H1 (cell line): ENCODE measurements at regions not wholly inside any gene's neighbourhood (a gene's known extent, or its start where the extent isn't known, plus 50 kb on each side); places are given as distances from the start of the nearest gene placed in this dataset.

Experiments
- CTCF ChIA-PET: fragments of 300-600 bp; sonication (Branson Sonifier 250); formaldehyde crosslinking; loops from one replicate; lab custom pipeline; 2021; ENCODE audit not compliant: partially characterized antibody; lab: Charles Lee
- POLR2A ChIA-PET: fragments of 300-600 bp; sonication (Branson Sonifier 250); formaldehyde crosslinking; loops from one replicate; lab custom pipeline; 2021; ENCODE audit warnings: inconsistent platforms; ENCODE audit not compliant: partially characterized antibody; lab: Charles Lee
- DNase-seq, 2 experiments: peaks; one replicate each; pipeline versions ENCODE4 v3.0.0 to v3.0.0-alpha.2; 2010 to 2022; ENCODE audit warnings: low spot score in 2 of 2, low read depth in 1 of 2, mixed read lengths in 1 of 2
- FAIRE-seq: peaks from 2 replicates; lab custom pipeline; 2011; peaks lifted over from hg19 to GRCh38; lab: Jason Lieb, UNC
- H2AFZ ChIP-seq: 2 replicates; pipeline ENCODE4 v1.8.1; 2012; ENCODE audit warnings: low read length, inconsistent platforms
- H2AK5ac ChIP-seq: 2 replicates; pipeline ENCODE4 v1.6.1; 2013; ENCODE audit warnings: low read depth, low read length
- H2BK120ac ChIP-seq: replicated peaks from 2 replicates; pipeline ENCODE3; 2013; ENCODE audit warnings: low read depth, low read length, inconsistent platforms
- H2BK12ac ChIP-seq: 2 replicates; pipeline ENCODE4 v1.6.1; 2013; ENCODE audit warnings: low read depth, low read length
- H2BK15ac ChIP-seq: 2 replicates; pipeline ENCODE4 v1.6.1; 2013; ENCODE audit warnings: low read length
- H2BK20ac ChIP-seq: 2 replicates; pipeline ENCODE4 v1.6.1; 2013; ENCODE audit warnings: low read length
- H2BK5ac ChIP-seq: 2 replicates; pipeline ENCODE4 v1.6.1; 2013; ENCODE audit warnings: low read depth, low read length
- H3K14ac ChIP-seq: 2 replicates; pipeline ENCODE4 v1.6.1; 2013; ENCODE audit warnings: inconsistent platforms; ENCODE audit not compliant: insufficient read length
- H3K18ac ChIP-seq: 2 replicates; pipeline ENCODE4 v1.6.1; 2013; ENCODE audit warnings: low read length; ENCODE audit errors: extremely low read depth
- H3K23ac ChIP-seq: 2 replicates; pipeline ENCODE4 v1.6.1; 2013; ENCODE audit warnings: inconsistent platforms; ENCODE audit not compliant: insufficient read length
- H3K23me2 ChIP-seq: 2 replicates; pipeline ENCODE4 v1.6.1; 2013; ENCODE audit warnings: low read depth, low read length
- H3K27ac ChIP-seq: 2 replicates; pipeline ENCODE4 v1.6.1; 2011; ENCODE audit warnings: low read depth, low read length, inconsistent platforms
- H3K27me3 ChIP-seq, 4 experiments: replicated peaks in 1 of 4; 1 replicate in 1 of 4; 2 replicates in 3 of 4; pipeline versions ENCODE4 v1.6.1 to v1.8.1; 2011 to 2013; ENCODE audit warnings: low read length in 3 of 4, mild to moderate bottlenecking in 3 of 4, inconsistent platforms in 2 of 4, mixed read lengths in 2 of 4, moderate library complexity in 1 of 4; ENCODE audit not compliant: control insufficient read depth in 3 of 4, insufficient read depth in 3 of 4; ENCODE audit errors: extremely low read depth in 1 of 4
- H3K36me3 ChIP-seq, 4 experiments: 2 replicates each; pipeline versions ENCODE4 v1.6.1 to v1.8.1; 2011 to 2013; ENCODE audit warnings: mild to moderate bottlenecking in 4 of 4, low read length in 3 of 4, moderate library complexity in 2 of 4, control low read depth in 1 of 4, inconsistent platforms in 1 of 4; ENCODE audit not compliant: insufficient read depth in 4 of 4, control insufficient read depth in 2 of 4
- H3K4ac ChIP-seq: replicated peaks from 2 replicates; pipeline ENCODE3; 2013; ENCODE audit warnings: low read length, low read depth, mixed read lengths, inconsistent platforms; ENCODE audit not compliant: insufficient read length
- H3K4me1 ChIP-seq, 4 experiments: replicated peaks in 1 of 4; 1 replicate in 1 of 4; 2 replicates in 3 of 4; pipeline versions ENCODE4 v1.6.1 to v1.8.1; 2011 to 2013; ENCODE audit warnings: low read length in 3 of 4, inconsistent platforms in 2 of 4, mixed read lengths in 1 of 4; ENCODE audit not compliant: insufficient read depth in 4 of 4, control insufficient read depth in 3 of 4
- H3K4me2 ChIP-seq, 2 experiments: 2 replicates each; pipeline versions ENCODE4 v1.6.1 to v1.8.1; 2011 to 2013; ENCODE audit warnings: low read depth in 2 of 2, low read length in 2 of 2, control low read depth in 1 of 2, inconsistent platforms in 1 of 2, mild to moderate bottlenecking in 1 of 2; ENCODE audit not compliant: insufficient read depth in 1 of 2
- H3K4me3 ChIP-seq, 4 experiments: fragments of 200-600, 300-600 bp in 1 of 4; sonication (generic), shearing (Covaris generic), sonication (Bioruptor Twin) in 1 of 4; 2 replicates each; pipeline versions ENCODE4 v1.5.1 to v1.8.1; 2011 to 2016; ENCODE audit warnings: low read length in 4 of 4, low read depth in 3 of 4, control low read depth in 2 of 4, inconsistent platforms in 2 of 4, mild to moderate bottlenecking in 2 of 4, mixed read lengths in 1 of 4, moderate library complexity in 1 of 4; ENCODE audit not compliant: insufficient read depth in 2 of 4; ENCODE audit errors: extremely low read depth in 1 of 4
- H3K56ac ChIP-seq: replicated peaks from 2 replicates; pipeline ENCODE3; 2013; ENCODE audit warnings: low read depth, mild to moderate bottlenecking, mixed read lengths, low read length, inconsistent platforms; ENCODE audit not compliant: insufficient read length
- H3K79me1 ChIP-seq: 2 replicates; pipeline ENCODE4 v1.6.1; 2013; ENCODE audit warnings: low read depth, low read length, control low read depth
- H3K79me2 ChIP-seq, 2 experiments: 2 replicates each; pipeline versions ENCODE4 v1.6.1 to v1.8.1; 2012 to 2013; ENCODE audit warnings: low read length in 2 of 2, mild to moderate bottlenecking in 2 of 2, inconsistent platforms in 1 of 2; ENCODE audit not compliant: insufficient read depth in 2 of 2, control insufficient read depth in 1 of 2
- H3K9ac ChIP-seq, 4 experiments: replicated peaks in 1 of 4; 1 replicate in 1 of 4; 2 replicates in 3 of 4; pipeline versions ENCODE4 v1.6.1 to v1.8.1; 2011 to 2013; ENCODE audit warnings: low read depth in 3 of 4, low read length in 3 of 4, control low read depth in 2 of 4, mild to moderate bottlenecking in 2 of 4, moderate library complexity in 2 of 4, inconsistent platforms in 1 of 4; ENCODE audit errors: extremely low read depth in 1 of 4
- H3K9me3 ChIP-seq, 2 experiments: 2 replicates each; pipeline versions ENCODE4 v1.6.1 to v1.8.1; 2012 to 2013; ENCODE audit warnings: mild to moderate bottlenecking in 2 of 2, moderate library complexity in 2 of 2, control low read depth in 1 of 2, inconsistent platforms in 1 of 2, low read depth in 1 of 2, low read length in 1 of 2, mixed read lengths in 1 of 2; ENCODE audit not compliant: insufficient read depth in 2 of 2
- H4K20me1 ChIP-seq, 2 experiments: replicated peaks in 1 of 2; 2 replicates each; pipeline versions ENCODE3 to v1.8.1; 2011 to 2013; ENCODE audit warnings: inconsistent platforms in 2 of 2, low read length in 2 of 2, mild to moderate bottlenecking in 1 of 2; ENCODE audit not compliant: insufficient read depth in 2 of 2, control insufficient read depth in 1 of 2
- H4K5ac ChIP-seq: 2 replicates; pipeline ENCODE4 v1.6.1; 2013; ENCODE audit warnings: low read length, low read depth, mixed read lengths, inconsistent platforms; ENCODE audit not compliant: insufficient read length
- H4K8ac ChIP-seq: 2 replicates; pipeline ENCODE4 v1.8.0; 2013; ENCODE audit warnings: mild to moderate bottlenecking, moderate library complexity, low read length, inconsistent platforms; ENCODE audit not compliant: insufficient read depth; ENCODE audit errors: extremely low read depth
- H4K91ac ChIP-seq: replicated peaks from 2 replicates; pipeline ENCODE3; 2013; ENCODE audit warnings: low read length, mixed read lengths, inconsistent platforms; ENCODE audit not compliant: insufficient read length
- BACH1 ChIP-seq: IDR thresholded peaks from 2 replicates; pipeline ENCODE4 v1.6.1; 2012; ENCODE audit warnings: low read length, improper control_type of control experiment
- BCL11A ChIP-seq, 2 experiments: IDR thresholded peaks; one replicate each; pipeline ENCODE4 v1.6.1; 2011; ENCODE audit warnings: low read depth in 2 of 2, low read length in 2 of 2, mild to moderate bottlenecking in 2 of 2
- FOSL1 ChIP-seq: IDR thresholded peaks from 2 replicates; pipeline ENCODE4 v1.6.1; 2011; ENCODE audit warnings: mild to moderate bottlenecking, low read depth, low read length, moderate library complexity; ENCODE audit not compliant: insufficient read depth
- KDM1A ChIP-seq: fragments of 200-600, 300-600 bp; sonication (generic); IDR thresholded peaks from 2 replicates; pipeline ENCODE4 v1.7.1; 2016; ENCODE audit warnings: mild to moderate bottlenecking, low read length, borderline replicate concordance
- PHF8 ChIP-seq: fragments of 200-600 bp; sonication (generic); conservative IDR thresholded peaks from 2 replicates; pipeline ENCODE4 v1.7.1; 2012; ENCODE audit warnings: low read depth, mild to moderate bottlenecking, inconsistent platforms, low read length, moderate library complexity
- POLR2AphosphoS5 ChIP-seq: IDR thresholded peaks from 2 replicates; pipeline ENCODE4 v1.6.1; 2011; ENCODE audit warnings: low read depth, low read length
- RNF2 ChIP-seq: fragments of 200-900, 300-1000 bp; sonication (generic); IDR thresholded peaks from 2 replicates; pipeline ENCODE4 v1.7.1; 2016; ENCODE audit warnings: borderline replicate concordance, low read depth, mild to moderate bottlenecking, antibody characterized with exemption, low read length; ENCODE audit not compliant: poor library complexity, severe bottlenecking; ENCODE audit errors: missing control alignments
- SP1 ChIP-seq: IDR thresholded peaks from 2 replicates; pipeline ENCODE4 v1.6.1; 2011; ENCODE audit warnings: low read depth, low read length
- SP2 ChIP-seq: IDR thresholded peaks from 2 replicates; pipeline ENCODE4 v1.6.1; 2012; ENCODE audit warnings: mild to moderate bottlenecking, low read length, inconsistent platforms
- TCF12 ChIP-seq: IDR thresholded peaks from 2 replicates; pipeline ENCODE4 v1.6.1; 2011; ENCODE audit warnings: low read depth, mild to moderate bottlenecking, low read length
- WGBS, 2 experiments: shearing (Covaris generic) in 1 of 2; methylation state at CpG; one replicate each; pipeline versions ENCODE4 v1.1.6 to v1.1.7; 2013 to 2015; ENCODE audit warnings: low lambda C conversion rate in 2 of 2, mixed read lengths in 2 of 2, inconsistent platforms in 1 of 2, low coverage in 1 of 2, missing lambda C conversion rate in 1 of 2; ENCODE audit not compliant: insufficient replicate concordance in 2 of 2, insufficient coverage in 1 of 2, insufficient read length in 1 of 2; ENCODE audit errors: extremely low coverage in 1 of 2, missing lambda C conversion rate in 1 of 2; 5-methylcytosine and 5-hydroxymethylcytosine counted together

DNA sequence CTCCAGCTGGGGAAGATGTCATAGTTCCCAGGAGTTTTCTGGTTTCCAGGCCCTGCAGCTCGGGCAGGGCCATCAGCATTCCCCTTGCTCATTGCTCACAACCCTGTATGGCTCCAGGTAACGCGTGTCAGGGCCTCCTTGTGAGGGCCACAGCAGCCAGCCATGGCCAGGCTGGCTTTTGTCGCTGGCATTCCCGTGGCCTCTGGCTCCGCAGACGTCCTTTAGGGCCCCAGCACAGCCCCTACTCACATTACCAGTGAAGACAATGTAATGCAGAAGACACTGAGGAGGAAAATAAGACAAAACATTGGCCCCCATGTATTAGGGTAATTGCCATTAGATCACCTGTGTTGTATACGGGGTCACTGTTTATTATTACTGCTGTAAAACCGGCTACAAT lies 1799.0 kb downstream of the TP53TG3F start:
- H2AFZ ChIP-seq, result no peak overlapping the region
- no peak overlapping the region for H2BK5ac ChIP-seq
- no peak overlapping the region for H4K8ac ChIP-seq
- H4K20me1 ChIP-seq, result no peaks in the 10 kb centered on the region
- no peaks in the 10 kb centered on the region for H3K36me3 ChIP-seq
- POLR2A ChIA-PET, result no interaction called here
- H2BK20ac ChIP-seq, result no peak overlapping the region
- no peak overlapping the region for H3K4ac ChIP-seq
- no peak overlapping the region for H3K9ac ChIP-seq
- no peak overlapping the region for H2BK120ac ChIP-seq
- no peak overlapping the region for H3K18ac ChIP-seq
- no peaks in the 10 kb centered on the region for H3K79me2 ChIP-seq
- H4K91ac ChIP-seq, result no peak overlapping the region
- FAIRE-seq (no peak), DNase-seq (no peak)
- no peak overlapping the region for H3K4me3 ChIP-seq
- H3K9me3 ChIP-seq, result peaks cover 34 to 42% of the 10 kb centered on the region in 2 experiments
- H2BK15ac ChIP-seq, result no peak overlapping the region
- no peak overlapping the region for H4K5ac ChIP-seq
- no peaks in the 10 kb centered on the region for H3K27me3 ChIP-seq
- CTCF ChIA-PET, result no interaction called here
- no peak overlapping the region for H3K27ac ChIP-seq
- H3K23ac ChIP-seq, result no peak overlapping the region
- H3K23me2 ChIP-seq, result no peaks in the 10 kb centered on the region
- no peak overlapping the region for H3K4me2 ChIP-seq
- TF ChIP-seq POLR2AphosphoS5, result no peak
- no peak for TF ChIP-seq BCL11A (IDR thresholded peaks at IDR 0.05; ENCODE audit: low read depth in 2 of 2, low read length in 2 of 2)
- TF ChIP-seq RNF2, result no peak
- TF ChIP-seq BACH1, result no peak
- no peak for TF ChIP-seq SP2
- no peak for TF ChIP-seq PHF8
- TF ChIP-seq TCF12, result no peak
- TF ChIP-seq SP1, result no peak
- TF ChIP-seq KDM1A, result no peak
- no peak for TF ChIP-seq FOSL1
- 81% methylated on average over 9 of the region's 9 CpGs; no CpG with 5 or more reads in 1 of the 2 experiments for WGBS, 2 experiments
- no peak overlapping the region for H3K14ac ChIP-seq
- no peaks in the 10 kb centered on the region for H3K79me1 ChIP-seq
- no peaks in the 10 kb centered on the region for H3K4me1 ChIP-seq
- no peak overlapping the region for H2AK5ac ChIP-seq
- H2BK12ac ChIP-seq, result no peak overlapping the region
- H3K56ac ChIP-seq, result no peak overlapping the region
